Activated CD8-positive, alpha-beta memory T cell treated with anti-CD3 and anti-CD28 coated beads, Interleukin-2, amount 50 U/mL, for 48 hours (primary cell): ENCODE measurements at regions not wholly inside any gene's neighbourhood (a gene's known extent, or its start where the extent isn't known, plus 50 kb on each side); places are given as distances from the start of the nearest gene placed in this dataset.

Experiments used
- DNase-seq: peaks from one replicate; pipeline ENCODE4 v3.0.0-alpha.2; 2020

- no peak for DNase-seq
These were observed 53.8 kb upstream of the RANBP3L start for GRCh38 chr5:36355516-36355915.

GRCh38 chr5:36356915-36357314 lies 55.2 kb upstream of the RANBP3L start:
- no peak for DNase-seq

- DNase-seq, result no peak
These were observed 55.8 kb upstream of the RANBP3L start for GRCh38 chr5:36357391-36357975.

GRCh38 chr5:36359267-36359666 lies 57.6 kb upstream of the RANBP3L start:
- no peak for DNase-seq

GRCh38 chr5:36360307-36360706 lies 58.6 kb upstream of the RANBP3L start:
- no peak for DNase-seq

- no peak for DNase-seq
These were observed 61.4 kb upstream of the RANBP3L start for GRCh38 chr5:36363101-36363500.

GRCh38 chr5:36363744-36364143 lies 62.0 kb upstream of the RANBP3L start:
- no peak for DNase-seq

- no peak for DNase-seq
These were observed 62.8 kb upstream of the RANBP3L start for GRCh38 chr5:36364473-36364872.

- no peak for DNase-seq
These were observed 64.2 kb upstream of the RANBP3L start for GRCh38 chr5:36365896-36366295.

GRCh38 chr5:36366883-36367282 lies 65.2 kb upstream of the RANBP3L start:
- no peak for DNase-seq

GRCh38 chr5:36367524-36367923 lies 65.8 kb upstream of the RANBP3L start:
- no peak for DNase-seq

- no peak for DNase-seq
These were observed 67.6 kb upstream of the RANBP3L start for GRCh38 chr5:36369219-36369690.

- no peak for DNase-seq
These were observed 68.4 kb upstream of the RANBP3L start for GRCh38 chr5:36370073-36370472.

- no peak for DNase-seq
These were observed 69.7 kb upstream of the RANBP3L start for GRCh38 chr5:36371366-36371765.

- DNase-seq, result no peak
These were observed 71.9 kb upstream of the RANBP3L start for GRCh38 chr5:36373527-36374086.

- DNase-seq, result no peak
These were observed 72.7 kb upstream of the RANBP3L start for GRCh38 chr5:36374266-36374862.

- DNase-seq, result no peak
These were observed 75.5 kb upstream of the RANBP3L start for GRCh38 chr5:36377192-36377591.

GRCh38 chr5:36378551-36378950 lies 76.8 kb upstream of the RANBP3L start:
- no peak for DNase-seq

- no peak for DNase-seq
These were observed 81.2 kb upstream of the RANBP3L start for GRCh38 chr5:36382890-36383289.

- no peak for DNase-seq
These were observed 82.2 kb upstream of the RANBP3L start for GRCh38 chr5:36383942-36384341.

- no peak for DNase-seq
These were observed 83.1 kb upstream of the RANBP3L start for GRCh38 chr5:36384845-36385244.

- DNase-seq, result no peak
These were observed 83.8 kb upstream of the RANBP3L start for GRCh38 chr5:36385495-36385894.

- DNase-seq, result no peak
These were observed 86.6 kb upstream of the RANBP3L start for GRCh38 chr5:36388288-36388687.

GRCh38 chr5:36389245-36389644 lies 87.5 kb upstream of the RANBP3L start:
- no peak for DNase-seq

- DNase-seq, result no peak
These were observed 88.9 kb upstream of the RANBP3L start for GRCh38 chr5:36390640-36391039.
